H1 (cell line): ENCODE measurements at regions not wholly inside any gene's neighbourhood (a gene's known extent, or its start where the extent isn't known, plus 50 kb on each side); places are given as distances from the start of the nearest gene placed in this dataset.

Source experiments
- CTCF ChIA-PET: fragments of 300-600 bp; sonication (Branson Sonifier 250); formaldehyde crosslinking; loops from one replicate; lab custom pipeline; 2021; ENCODE audit not compliant: partially characterized antibody; lab: Charles Lee
- POLR2A ChIA-PET: fragments of 300-600 bp; sonication (Branson Sonifier 250); formaldehyde crosslinking; loops from one replicate; lab custom pipeline; 2021; ENCODE audit warnings: inconsistent platforms; ENCODE audit not compliant: partially characterized antibody; lab: Charles Lee
- DNase-seq, 2 experiments: peaks; one replicate each; pipeline versions ENCODE4 v3.0.0 to v3.0.0-alpha.2; 2010 to 2022; ENCODE audit warnings: low spot score in 2 of 2, low read depth in 1 of 2, mixed read lengths in 1 of 2
- FAIRE-seq: peaks from 2 replicates; lab custom pipeline; 2011; peaks lifted over from hg19 to GRCh38; lab: Jason Lieb, UNC
- H2AFZ ChIP-seq: 2 replicates; pipeline ENCODE4 v1.8.1; 2012; ENCODE audit warnings: low read length, inconsistent platforms
- H2AK5ac ChIP-seq: 2 replicates; pipeline ENCODE4 v1.6.1; 2013; ENCODE audit warnings: low read depth, low read length
- H2BK120ac ChIP-seq: replicated peaks from 2 replicates; pipeline ENCODE3; 2013; ENCODE audit warnings: low read depth, low read length, inconsistent platforms
- H2BK12ac ChIP-seq: 2 replicates; pipeline ENCODE4 v1.6.1; 2013; ENCODE audit warnings: low read depth, low read length
- H2BK15ac ChIP-seq: 2 replicates; pipeline ENCODE4 v1.6.1; 2013; ENCODE audit warnings: low read length
- H2BK20ac ChIP-seq: 2 replicates; pipeline ENCODE4 v1.6.1; 2013; ENCODE audit warnings: low read length
- H2BK5ac ChIP-seq: 2 replicates; pipeline ENCODE4 v1.6.1; 2013; ENCODE audit warnings: low read depth, low read length
- H3K14ac ChIP-seq: 2 replicates; pipeline ENCODE4 v1.6.1; 2013; ENCODE audit warnings: inconsistent platforms; ENCODE audit not compliant: insufficient read length
- H3K18ac ChIP-seq: 2 replicates; pipeline ENCODE4 v1.6.1; 2013; ENCODE audit warnings: low read length; ENCODE audit errors: extremely low read depth
- H3K23ac ChIP-seq: 2 replicates; pipeline ENCODE4 v1.6.1; 2013; ENCODE audit warnings: inconsistent platforms; ENCODE audit not compliant: insufficient read length
- H3K23me2 ChIP-seq: 2 replicates; pipeline ENCODE4 v1.6.1; 2013; ENCODE audit warnings: low read depth, low read length
- H3K27ac ChIP-seq: 2 replicates; pipeline ENCODE4 v1.6.1; 2011; ENCODE audit warnings: low read depth, low read length, inconsistent platforms
- H3K27me3 ChIP-seq, 4 experiments: replicated peaks in 1 of 4; 1 replicate in 1 of 4; 2 replicates in 3 of 4; pipeline versions ENCODE4 v1.6.1 to v1.8.1; 2011 to 2013; ENCODE audit warnings: low read length in 3 of 4, mild to moderate bottlenecking in 3 of 4, inconsistent platforms in 2 of 4, mixed read lengths in 2 of 4, moderate library complexity in 1 of 4; ENCODE audit not compliant: control insufficient read depth in 3 of 4, insufficient read depth in 3 of 4; ENCODE audit errors: extremely low read depth in 1 of 4
- H3K36me3 ChIP-seq, 4 experiments: 2 replicates each; pipeline versions ENCODE4 v1.6.1 to v1.8.1; 2011 to 2013; ENCODE audit warnings: mild to moderate bottlenecking in 4 of 4, low read length in 3 of 4, moderate library complexity in 2 of 4, control low read depth in 1 of 4, inconsistent platforms in 1 of 4; ENCODE audit not compliant: insufficient read depth in 4 of 4, control insufficient read depth in 2 of 4
- H3K4ac ChIP-seq: replicated peaks from 2 replicates; pipeline ENCODE3; 2013; ENCODE audit warnings: low read length, low read depth, mixed read lengths, inconsistent platforms; ENCODE audit not compliant: insufficient read length
- H3K4me1 ChIP-seq, 4 experiments: replicated peaks in 1 of 4; 1 replicate in 1 of 4; 2 replicates in 3 of 4; pipeline versions ENCODE4 v1.6.1 to v1.8.1; 2011 to 2013; ENCODE audit warnings: low read length in 3 of 4, inconsistent platforms in 2 of 4, mixed read lengths in 1 of 4; ENCODE audit not compliant: insufficient read depth in 4 of 4, control insufficient read depth in 3 of 4
- H3K4me2 ChIP-seq, 2 experiments: 2 replicates each; pipeline versions ENCODE4 v1.6.1 to v1.8.1; 2011 to 2013; ENCODE audit warnings: low read depth in 2 of 2, low read length in 2 of 2, control low read depth in 1 of 2, inconsistent platforms in 1 of 2, mild to moderate bottlenecking in 1 of 2; ENCODE audit not compliant: insufficient read depth in 1 of 2
- H3K4me3 ChIP-seq, 4 experiments: fragments of 200-600, 300-600 bp in 1 of 4; sonication (generic), shearing (Covaris generic), sonication (Bioruptor Twin) in 1 of 4; 2 replicates each; pipeline versions ENCODE4 v1.5.1 to v1.8.1; 2011 to 2016; ENCODE audit warnings: low read length in 4 of 4, low read depth in 3 of 4, control low read depth in 2 of 4, inconsistent platforms in 2 of 4, mild to moderate bottlenecking in 2 of 4, mixed read lengths in 1 of 4, moderate library complexity in 1 of 4; ENCODE audit not compliant: insufficient read depth in 2 of 4; ENCODE audit errors: extremely low read depth in 1 of 4
- H3K56ac ChIP-seq: replicated peaks from 2 replicates; pipeline ENCODE3; 2013; ENCODE audit warnings: low read depth, mild to moderate bottlenecking, mixed read lengths, low read length, inconsistent platforms; ENCODE audit not compliant: insufficient read length
- H3K79me1 ChIP-seq: 2 replicates; pipeline ENCODE4 v1.6.1; 2013; ENCODE audit warnings: low read depth, low read length, control low read depth
- H3K79me2 ChIP-seq, 2 experiments: 2 replicates each; pipeline versions ENCODE4 v1.6.1 to v1.8.1; 2012 to 2013; ENCODE audit warnings: low read length in 2 of 2, mild to moderate bottlenecking in 2 of 2, inconsistent platforms in 1 of 2; ENCODE audit not compliant: insufficient read depth in 2 of 2, control insufficient read depth in 1 of 2
- H3K9ac ChIP-seq, 4 experiments: replicated peaks in 1 of 4; 1 replicate in 1 of 4; 2 replicates in 3 of 4; pipeline versions ENCODE4 v1.6.1 to v1.8.1; 2011 to 2013; ENCODE audit warnings: low read depth in 3 of 4, low read length in 3 of 4, control low read depth in 2 of 4, mild to moderate bottlenecking in 2 of 4, moderate library complexity in 2 of 4, inconsistent platforms in 1 of 4; ENCODE audit errors: extremely low read depth in 1 of 4
- H3K9me3 ChIP-seq, 2 experiments: 2 replicates each; pipeline versions ENCODE4 v1.6.1 to v1.8.1; 2012 to 2013; ENCODE audit warnings: mild to moderate bottlenecking in 2 of 2, moderate library complexity in 2 of 2, control low read depth in 1 of 2, inconsistent platforms in 1 of 2, low read depth in 1 of 2, low read length in 1 of 2, mixed read lengths in 1 of 2; ENCODE audit not compliant: insufficient read depth in 2 of 2
- H4K20me1 ChIP-seq, 2 experiments: replicated peaks in 1 of 2; 2 replicates each; pipeline versions ENCODE3 to v1.8.1; 2011 to 2013; ENCODE audit warnings: inconsistent platforms in 2 of 2, low read length in 2 of 2, mild to moderate bottlenecking in 1 of 2; ENCODE audit not compliant: insufficient read depth in 2 of 2, control insufficient read depth in 1 of 2
- H4K5ac ChIP-seq: 2 replicates; pipeline ENCODE4 v1.6.1; 2013; ENCODE audit warnings: low read length, low read depth, mixed read lengths, inconsistent platforms; ENCODE audit not compliant: insufficient read length
- H4K8ac ChIP-seq: 2 replicates; pipeline ENCODE4 v1.8.0; 2013; ENCODE audit warnings: mild to moderate bottlenecking, moderate library complexity, low read length, inconsistent platforms; ENCODE audit not compliant: insufficient read depth; ENCODE audit errors: extremely low read depth
- H4K91ac ChIP-seq: replicated peaks from 2 replicates; pipeline ENCODE3; 2013; ENCODE audit warnings: low read length, mixed read lengths, inconsistent platforms; ENCODE audit not compliant: insufficient read length
- CHD1 ChIP-seq: IDR thresholded peaks from 2 replicates; pipeline ENCODE4 v1.6.1; 2012; ENCODE audit warnings: low read depth, low read length, improper control_type of control experiment
- MAFK ChIP-seq: IDR thresholded peaks from 2 replicates; pipeline ENCODE4 v1.6.1; 2012; ENCODE audit warnings: low read depth, mild to moderate bottlenecking, improper control_type of control experiment, low read length
- WGBS, 2 experiments: shearing (Covaris generic) in 1 of 2; methylation state at CpG; one replicate each; pipeline versions ENCODE4 v1.1.6 to v1.1.7; 2013 to 2015; ENCODE audit warnings: low lambda C conversion rate in 2 of 2, mixed read lengths in 2 of 2, inconsistent platforms in 1 of 2, low coverage in 1 of 2, missing lambda C conversion rate in 1 of 2; ENCODE audit not compliant: insufficient replicate concordance in 2 of 2, insufficient coverage in 1 of 2, insufficient read length in 1 of 2; ENCODE audit errors: extremely low coverage in 1 of 2, missing lambda C conversion rate in 1 of 2; 5-methylcytosine and 5-hydroxymethylcytosine counted together

GRCh38 chr4:123787512-123788080 lies 391.0 kb downstream of the SPRY1 start:
- no peak overlapping the region for H4K5ac ChIP-seq
- no peaks in the 10 kb centered on the region for H3K9me3 ChIP-seq
- no peak overlapping the region for H3K23ac ChIP-seq
- no peak overlapping the region for H3K56ac ChIP-seq
- no peak overlapping the region for H2BK5ac ChIP-seq
- H2BK20ac ChIP-seq: no peak overlapping the region
- no peaks in the 10 kb centered on the region for H3K36me3 ChIP-seq
- no peak overlapping the region for H2BK15ac ChIP-seq
- FAIRE-seq: no peak
- no peak overlapping the region for H3K9ac ChIP-seq
- H3K4me3 ChIP-seq: no peak overlapping the region
- H2BK120ac ChIP-seq: no peak overlapping the region
- no peak overlapping the region for H4K8ac ChIP-seq
- CTCF ChIA-PET: interaction anchor here (1.8 to 2.6 kb wide), 2 partner anchors 10 to 14 kb away, joined by 5 to 9 read pairs; no protein-coding TSS in a partner anchor
- peak in 1 of 2 experiments; percentile 2 for DNase-seq
- no peak overlapping the region for H2AFZ ChIP-seq
- no peaks in the 10 kb centered on the region; the same call in 1 of the 2 replicates for H3K23me2 ChIP-seq
- TF ChIP-seq CHD1 (no peak), MAFK (0 out of 2 replicates have a peak, but pooled peaks have one; percentile 15)
- TF ChIP-seq, all 59 proteins: peak for 1
- no peak overlapping the region for H3K27ac ChIP-seq
- no peak overlapping the region for H2AK5ac ChIP-seq
- H3K4ac ChIP-seq: no peak overlapping the region
- no peaks in the 10 kb centered on the region for H3K79me1 ChIP-seq
- H3K27me3 ChIP-seq: peaks cover 0 to 1% (median 0%) of the 10 kb centered on the region in 4 experiments; a peak in 1 of 7 replicates
- no peak overlapping the region for H3K18ac ChIP-seq
- H3K4me1 ChIP-seq: peaks cover 1 to 18% (median 6%) of the 10 kb centered on the region in 4 experiments
- WGBS, 2 experiments: 81% methylated on average over 4 of the region's 4 CpGs; no CpG with 5 or more reads in 1 of the 2 experiments
- POLR2A ChIA-PET: no interaction called here
- H4K20me1 ChIP-seq: no peaks in the 10 kb centered on the region
- no peaks in the 10 kb centered on the region for H3K79me2 ChIP-seq
- H2BK12ac ChIP-seq: no peak overlapping the region
- H3K14ac ChIP-seq: no peak overlapping the region
- no peak overlapping the region for H3K4me2 ChIP-seq
- H4K91ac ChIP-seq: no peak overlapping the region
